Adrenal gland (tissue), 9 donors: ENCODE measurements at regions not wholly inside any gene's neighbourhood (a gene's known extent, or its start where the extent isn't known, plus 50 kb on each side); places are given as distances from the start of the nearest gene placed in this dataset.
A peak's percentile ranks its signal among the peaks of the same experiment; 100 is the strongest.

Experiments
- DNase-seq, 7 donors: peaks; one replicate each; pipeline ENCODE4 v3.0.0-alpha.2; 2019 to 2020
- H3K27ac ChIP-seq, 5 donors: fragments of 200-600 bp; sonication (generic) in 4 of 5; 1 replicate in 3 of 5; 2 replicates in 2 of 5; pipeline versions ENCODE4 v1.5.1 to v1.8.0; 2016 to 2020; ENCODE audit warnings: mild to moderate bottlenecking in 1 of 5
- H3K27me3 ChIP-seq: fragments of 200-600 bp; 2 replicates; pipeline ENCODE4 v1.8.0; 2021
- H3K36me3 ChIP-seq, 2 donors: fragments of 200-600 bp; replicated peaks in 1 of 2; 1 replicate in 1 of 2; 2 replicates in 1 of 2; pipeline versions ENCODE4 v1.5.1 to v1.8.0; 2018 to 2022
- H3K4me1 ChIP-seq, 2 donors: fragments of 200-600 bp; replicated peaks in 1 of 2; 1 replicate in 1 of 2; 2 replicates in 1 of 2; pipeline versions ENCODE4 v1.5.1 to v1.8.0; 2018 to 2021
- H3K4me3 ChIP-seq, 4 donors: fragments of 200-600 bp; sonication (generic) in 3 of 4; one replicate each; pipeline ENCODE4 v1.5.1; 2016 to 2018
- H3K9me3 ChIP-seq, 3 donors: fragments of 200-600 bp; sonication (generic) in 1 of 3; replicated peaks in 1 of 3; 1 replicate in 2 of 3; 2 replicates in 1 of 3; pipeline versions ENCODE4 v1.5.1 to v1.8.0; 2016 to 2021
- CTCF ChIP-seq, 6 experiments: fragments of 450-650 bp in 4 of 6; fragments of 200-600 bp in 2 of 6; sonication (generic) in 1 of 6; IDR thresholded peaks; 1 replicate in 5 of 6; 2 replicates in 1 of 6; pipeline versions ENCODE4 v1.5.1 to v1.8.0; 2016 to 2021; ENCODE audit warnings: antibody characterized with exemption in 6 of 6, mild to moderate bottlenecking in 2 of 6, moderate library complexity in 1 of 6
- POLR2A ChIP-seq, 2 donors: fragments of 450-650 bp; IDR thresholded peaks; one replicate each; pipeline ENCODE4 v1.6.1; 2017; ENCODE audit warnings: antibody characterized with exemption in 2 of 2, mild to moderate bottlenecking in 2 of 2, moderate library complexity in 1 of 2
- WGBS, 4 donors: extraction: QIAGEN DNeasy Blood & Tissue Kit in 2 of 4; methylation state at CpG; one replicate each; pipeline versions ENCODE4 v1.1.5 to v1.1.7; 2013 to 2017; 5-methylcytosine and 5-hydroxymethylcytosine counted together
- intact Hi-C, 2 donors: fragments of 100-400 bp; cut with DNase I; formaldehyde crosslinking; loops; one replicate each; pipeline versions ENCODE4 v1.14.1 to v1.15.0; 2022 to 2023
- donor health status: healthy with polysubstance abuse.
- donor health status: Bipolar disorder and iron deficiency.
- donor health status: DM: yes; HTN: yes; CAD: no.
- donor health status: DM: no; HTN: no; CAD: no.
- donor health status: DM: no; HTN: no; CAD: no.

GRCh38 chr7:101740981-101741725 lies 76.3 kb upstream of the CUX1 start:
- TF ChIP-seq CTCF (IDR thresholded peaks at IDR 0.05): no peak
- TF ChIP-seq POLR2A (IDR thresholded peaks at IDR 0.05): no peak

GRCh38 chr7:101743241-101743994 lies 74.0 kb upstream of the CUX1 start:
- peak overlapping the region in 2 of 4 donors; percentile 44 to 55 for H3K4me3 ChIP-seq
- peaks cover 3% of the 10 kb centered on the region for H3K27me3 ChIP-seq
- no peak overlapping the region for H3K27ac ChIP-seq
- TF ChIP-seq CTCF (IDR thresholded peaks at IDR 0.05): peak in 5 of 6 experiments; percentile 15 to 50 (median 22)
- TF ChIP-seq POLR2A (IDR thresholded peaks at IDR 0.05): no peak
- no peaks in the 10 kb centered on the region for H3K9me3 ChIP-seq
- peaks cover 3 to 7% of the 10 kb centered on the region in 2 donors for H3K4me1 ChIP-seq
- WGBS, 4 donors: 0 to 1% (median 0%) methylated on average over 47 to 60 of the region's 60 CpGs
- intact Hi-C loops: loop anchor here in 1 of 2 donors (5.0 kb wide), 1 partner anchor 74 kb away; the partner anchor contains the start of gene CUX1
- H3K36me3 ChIP-seq: no peaks in the 10 kb centered on the region
- peak; percentile 29 to 58 (median 47) for DNase-seq

More at GRCh38 chr7:101740981-101741725, 76.3 kb upstream of the CUX1 start:
- Histone ChIP-seq H3K36me3 (no peaks in the 10 kb centered on the region), H3K27ac (no peak overlapping the region), H3K9me3 (no peaks in the 10 kb centered on the region), H3K4me1 (peaks cover 3 to 7% of the 10 kb centered on the region in 2 donors), H3K4me3 (no peak overlapping the region), H3K27me3 (no peaks in the 10 kb centered on the region)
- 70 to 78% (median 70%) methylated on average over 8 to 9 of the region's 9 CpGs for WGBS, 4 donors
- intact Hi-C loops: loop anchor here in 1 of 2 donors (5.0 kb wide), 1 partner anchor 76 kb away; the partner anchor contains the start of gene CUX1
- no peak for DNase-seq

- H3K27ac ChIP-seq: no peak overlapping the region
- no peak for TF ChIP-seq POLR2A (IDR thresholded peaks at IDR 0.05)
- no peak for TF ChIP-seq CTCF (IDR thresholded peaks at IDR 0.05)
- H3K36me3 ChIP-seq: no peaks in the 10 kb centered on the region
- 61 to 69% (median 64%) methylated on average over 7 to 12 of the region's 12 CpGs for WGBS, 4 donors
- DNase-seq: no peak
- intact Hi-C loops: loop anchor here in 1 of 2 donors (5.0 kb wide), 1 partner anchor 73 kb away; the partner anchor contains the start of gene CUX1
- H3K27me3 ChIP-seq: peaks cover 3% of the 10 kb centered on the region
- H3K9me3 ChIP-seq: no peaks in the 10 kb centered on the region
- H3K4me1 ChIP-seq: peaks cover 3 to 7% of the 10 kb centered on the region in 2 donors
- peak overlapping the region in 1 of 4 donors; percentile 55 for H3K4me3 ChIP-seq
Measured at GRCh38 chr7:101743995-101744360, 73.4 kb upstream of the CUX1 start.

- Histone ChIP-seq H3K9me3 (no peaks in the 10 kb centered on the region), H3K36me3 (no peaks in the 10 kb centered on the region), H3K4me1 (peaks cover 3 to 7% of the 10 kb centered on the region in 2 donors), H3K4me3 (no peak overlapping the region), H3K27me3 (peaks cover 3% of the 10 kb centered on the region), H3K27ac (no peak overlapping the region)
- intact Hi-C loops: loop anchor here in 1 of 2 donors (5.0 kb wide), 1 partner anchor 73 kb away; the partner anchor contains the start of gene CUX1
- TF ChIP-seq POLR2A (IDR thresholded peaks at IDR 0.05): no peak
- no peak for TF ChIP-seq CTCF (IDR thresholded peaks at IDR 0.05)
- DNase-seq: no peak
- 69 to 83% (median 71%) methylated on average over 5 of the region's 5 CpGs for WGBS, 4 donors
Measured at GRCh38 chr7:101744588-101744987, 72.8 kb upstream of the CUX1 start.
